ENCODE measurements at regions not wholly inside any gene's neighbourhood (a gene's known extent, or its start where the extent isn't known, plus 50 kb on each side); places are given as distances from the start of the nearest gene placed in this dataset.
"Not testable (repeated sequence)": the region's sequence is repeated elsewhere in the genome, so short reads cannot be mapped to it uniquely, and the experiment has no call there.

DNA sequence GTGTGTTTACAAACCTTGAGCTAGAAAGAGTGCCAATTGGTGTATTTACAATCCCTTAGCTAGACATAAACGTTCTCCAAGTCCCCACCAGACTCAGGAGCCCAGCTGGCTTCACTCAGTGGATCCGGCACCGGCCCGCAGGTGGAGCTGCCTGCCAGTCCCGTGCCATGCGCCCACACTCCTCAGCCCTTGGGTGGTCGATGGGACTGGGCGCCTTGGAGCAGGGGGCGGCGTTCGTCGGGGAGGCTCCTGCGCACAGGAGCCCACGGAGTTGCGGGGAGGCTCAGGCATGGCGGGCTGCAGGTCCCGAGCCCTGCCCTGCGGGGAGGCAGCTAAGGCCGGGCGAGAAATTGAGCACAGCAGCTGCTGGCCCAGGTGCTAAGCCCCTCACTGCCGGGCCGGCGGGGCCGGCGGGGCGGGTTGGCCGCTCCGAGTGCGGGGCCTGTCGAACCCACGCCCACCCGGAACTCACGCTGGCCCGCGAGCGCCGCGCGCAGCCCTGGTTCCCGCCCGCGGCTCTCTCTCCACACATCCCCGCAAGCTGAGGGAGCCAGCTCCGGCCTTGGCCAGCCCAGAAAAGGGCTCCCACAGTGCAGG, 1188.0 kb downstream of the NXPH1 start:
- not testable (repeated sequence) for H3K9me3 ChIP-seq (ENCODE audit: control insufficient read depth in 2 of 2, insufficient read depth in 1 of 2, low read length in 1 of 2); H3K4me3 ChIP-seq (ENCODE audit: low read length in 2 of 2); H3K27me3 ChIP-seq (ENCODE audit: control insufficient read depth in 2 of 2, insufficient read depth in 1 of 2, low read length in 1 of 2); H3K36me3 ChIP-seq (ENCODE audit: control insufficient read depth in 2 of 2, insufficient read depth in 2 of 2, low read length in 1 of 2); DNase-seq (ENCODE audit: low read depth in 6 of 9, low spot score in 9 of 9); H3K27ac ChIP-seq (ENCODE audit: low read depth in 1 of 2, low read length in 1 of 2); H3K4me1 ChIP-seq (ENCODE audit: control insufficient read depth in 2 of 2, insufficient read depth in 2 of 2, low read length in 2 of 2)
- 96% methylated on average over 43 of the region's 44 CpGs for whole genome bisulfite sequencing

DNA sequence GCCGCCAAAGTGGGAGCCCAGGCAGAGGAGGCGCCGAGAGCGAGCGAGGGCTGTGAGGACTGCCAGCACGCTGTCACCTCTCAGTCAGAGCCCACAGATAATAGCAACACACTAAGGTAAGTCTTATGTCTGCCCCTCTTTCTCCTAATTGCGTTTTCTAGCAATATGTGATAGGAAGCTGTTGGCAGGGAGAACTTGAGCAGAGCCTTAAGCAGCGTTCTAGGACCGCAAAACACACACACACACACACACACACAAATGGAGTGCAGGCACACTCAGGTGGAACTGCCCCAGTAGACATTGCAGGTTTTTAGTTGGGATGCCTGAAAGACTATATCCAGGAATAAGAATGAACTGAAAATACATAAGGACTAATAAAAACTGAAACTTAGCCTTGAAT, 1188.5 kb downstream of the NXPH1 start:
- Histone ChIP-seq H3K9me3 (ENCODE audit: control insufficient read depth in 2 of 2, insufficient read depth in 1 of 2, low read length in 1 of 2) (no peaks in the 10 kb centered on the region), H3K4me1 (ENCODE audit: control insufficient read depth in 2 of 2, insufficient read depth in 2 of 2, low read length in 2 of 2) (no peaks in the 10 kb centered on the region), H3K4me3 (ENCODE audit: low read length in 2 of 2) (no peak overlapping the region), H3K27ac (ENCODE audit: low read depth in 1 of 2, low read length in 1 of 2) (no peak overlapping the region), H3K27me3 (ENCODE audit: control insufficient read depth in 2 of 2, insufficient read depth in 1 of 2, low read length in 1 of 2) (no peaks in the 10 kb centered on the region), H3K36me3 (ENCODE audit: control insufficient read depth in 2 of 2, insufficient read depth in 2 of 2, low read length in 1 of 2) (no peaks in the 10 kb centered on the region)
- no peak for DNase-seq (ENCODE audit: low read depth in 6 of 9, low spot score in 9 of 9)
- WGBS: 96% methylated on average over 9 of the region's 9 CpGs

DNA sequence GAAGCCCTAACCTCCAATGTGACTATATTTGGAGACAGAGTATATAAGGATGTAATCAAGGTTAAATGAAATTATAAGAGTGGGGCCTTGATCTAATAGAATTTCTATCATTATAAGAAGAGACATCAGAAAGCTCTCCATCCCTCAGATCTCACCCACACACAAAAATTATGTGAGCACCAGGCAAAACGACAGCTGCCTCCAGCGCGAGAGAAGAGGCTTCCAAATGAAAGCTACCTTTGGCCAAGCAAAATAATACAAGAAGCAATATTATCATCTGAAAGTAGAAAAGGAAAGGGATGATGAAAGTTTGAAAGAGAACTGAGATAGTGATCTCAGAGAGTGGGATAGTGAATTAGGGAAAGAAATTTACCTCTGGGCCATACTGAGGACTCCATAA, 1192.5 kb downstream of the NXPH1 start:
- no peak overlapping the region for H3K4me3 ChIP-seq (ENCODE audit: low read length in 2 of 2)
- H3K4me1 ChIP-seq (ENCODE audit: control insufficient read depth in 2 of 2, insufficient read depth in 2 of 2, low read length in 2 of 2): no peaks in the 10 kb centered on the region
- no peaks in the 10 kb centered on the region for H3K9me3 ChIP-seq (ENCODE audit: control insufficient read depth in 2 of 2, insufficient read depth in 1 of 2, low read length in 1 of 2)
- 96% methylated on average over 3 of the region's 3 CpGs for WGBS
- no peaks in the 10 kb centered on the region for H3K27me3 ChIP-seq (ENCODE audit: control insufficient read depth in 2 of 2, insufficient read depth in 1 of 2, low read length in 1 of 2)
- DNase-seq (ENCODE audit: low read depth in 6 of 9, low spot score in 9 of 9): no peak
- no peaks in the 10 kb centered on the region for H3K36me3 ChIP-seq (ENCODE audit: control insufficient read depth in 2 of 2, insufficient read depth in 2 of 2, low read length in 1 of 2)
- no peak overlapping the region for H3K27ac ChIP-seq (ENCODE audit: low read depth in 1 of 2, low read length in 1 of 2)

DNA sequence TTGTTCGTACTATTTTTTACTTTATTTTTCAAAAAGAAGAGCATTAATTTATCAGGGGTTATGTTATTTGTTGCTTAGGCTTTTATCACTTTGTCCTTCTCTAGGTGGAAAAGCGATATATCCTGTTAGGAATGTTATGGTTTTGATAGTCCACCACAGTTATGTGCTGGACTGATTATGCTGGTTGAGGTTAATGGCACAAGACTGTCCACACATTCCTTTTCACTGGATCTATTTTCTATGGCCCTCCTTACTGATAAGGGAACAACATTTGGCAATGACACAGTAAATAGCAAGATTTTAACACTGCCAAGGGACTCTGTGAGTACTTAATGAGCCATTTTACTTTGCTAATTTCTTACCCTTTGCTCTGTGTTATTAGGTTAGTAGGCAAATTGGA, 1212.3 kb downstream of the NXPH1 start:
- Histone ChIP-seq H3K9me3 (ENCODE audit: control insufficient read depth in 2 of 2, insufficient read depth in 1 of 2, low read length in 1 of 2) (peaks cover 0 to 1% of the 10 kb centered on the region in 2 donors), H3K4me1 (ENCODE audit: control insufficient read depth in 2 of 2, insufficient read depth in 2 of 2, low read length in 2 of 2) (no peaks in the 10 kb centered on the region), H3K27ac (ENCODE audit: low read depth in 1 of 2, low read length in 1 of 2) (no peak overlapping the region), H3K4me3 (ENCODE audit: low read length in 2 of 2) (no peak overlapping the region), H3K36me3 (ENCODE audit: control insufficient read depth in 2 of 2, insufficient read depth in 2 of 2, low read length in 1 of 2) (no peaks in the 10 kb centered on the region), H3K27me3 (ENCODE audit: control insufficient read depth in 2 of 2, insufficient read depth in 1 of 2, low read length in 1 of 2) (no peaks in the 10 kb centered on the region)
- DNase-seq (ENCODE audit: low read depth in 6 of 9, low spot score in 9 of 9): no peak
- 95% methylated on average over 2 of the region's 2 CpGs for WGBS

DNA sequence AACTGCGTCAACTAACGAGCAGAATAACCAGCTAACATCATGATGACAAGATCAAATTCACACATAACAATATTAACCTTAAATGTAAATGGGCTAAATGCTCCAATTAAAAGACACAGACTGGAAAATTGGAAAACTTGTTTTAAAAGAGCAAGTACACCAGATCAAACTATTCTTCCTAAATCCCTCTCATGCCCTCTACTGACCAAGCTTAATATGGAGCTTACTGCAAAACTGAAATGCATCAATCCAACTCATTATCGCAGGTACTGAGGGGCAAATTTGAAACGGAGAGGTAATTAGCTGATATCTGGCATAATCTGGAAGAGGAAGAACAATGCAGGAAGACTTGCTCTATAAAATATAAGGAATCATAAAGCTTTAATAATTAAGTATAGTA, 1223.8 kb downstream of the NXPH1 start:
- no peaks in the 10 kb centered on the region for H3K36me3 ChIP-seq (ENCODE audit: control insufficient read depth in 2 of 2, insufficient read depth in 2 of 2, low read length in 1 of 2)
- no peaks in the 10 kb centered on the region for H3K4me1 ChIP-seq (ENCODE audit: control insufficient read depth in 2 of 2, insufficient read depth in 2 of 2, low read length in 2 of 2)
- no peaks in the 10 kb centered on the region for H3K27me3 ChIP-seq (ENCODE audit: control insufficient read depth in 2 of 2, insufficient read depth in 1 of 2, low read length in 1 of 2)
- H3K4me3 ChIP-seq (ENCODE audit: low read length in 2 of 2): no peak overlapping the region
- H3K27ac ChIP-seq (ENCODE audit: low read depth in 1 of 2, low read length in 1 of 2): no peak overlapping the region
- no peak for DNase-seq (ENCODE audit: low read depth in 6 of 9, low spot score in 9 of 9)
- WGBS: 97% methylated on average over 4 of the region's 4 CpGs
- no peaks in the 10 kb centered on the region for H3K9me3 ChIP-seq (ENCODE audit: control insufficient read depth in 2 of 2, insufficient read depth in 1 of 2, low read length in 1 of 2)

DNA sequence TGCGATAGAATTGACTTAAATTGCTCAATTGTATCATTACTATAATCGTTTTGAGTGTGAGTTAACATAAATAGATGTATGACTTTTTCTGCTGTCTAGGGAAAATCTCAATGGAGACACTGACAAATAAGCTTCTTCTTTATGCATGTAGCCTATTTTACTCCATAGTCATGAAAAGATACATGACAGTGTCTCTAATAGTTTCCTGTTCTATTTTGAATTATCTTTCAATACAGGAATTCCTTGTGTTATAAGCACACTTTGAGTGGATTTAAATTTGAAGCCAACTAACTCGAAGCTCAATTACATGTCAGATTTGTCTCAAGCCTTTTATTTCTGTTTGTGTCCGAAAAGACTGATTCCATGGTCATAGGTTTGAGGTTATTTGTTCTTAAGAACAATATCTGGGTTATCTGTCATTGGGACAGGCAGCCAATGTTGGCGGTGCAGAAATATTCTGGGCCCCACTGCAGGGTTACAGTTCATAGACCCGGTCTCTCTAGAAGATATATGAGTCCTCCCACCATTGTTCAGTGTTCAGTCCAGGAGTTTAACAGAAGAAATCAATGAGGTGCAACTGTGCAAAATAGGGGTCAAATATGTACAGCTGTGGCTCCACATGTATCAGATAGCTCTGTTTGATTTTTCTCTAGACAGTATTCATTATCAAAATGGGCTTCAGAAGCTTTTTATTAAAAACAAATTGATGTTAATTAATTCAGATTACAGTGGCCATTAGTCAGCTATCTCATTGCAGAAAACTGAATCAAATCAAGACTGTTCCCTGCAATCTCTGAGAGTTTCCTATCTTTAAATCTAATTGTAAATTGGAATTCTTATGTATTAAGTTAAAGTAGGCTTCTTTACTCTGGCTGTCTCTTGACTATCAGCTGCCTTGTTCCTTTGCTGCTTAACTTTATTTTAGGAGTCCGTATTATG, 1238.8 kb downstream of the NXPH1 start:
- Histone ChIP-seq H3K27ac (ENCODE audit: low read depth in 1 of 2, low read length in 1 of 2) (no peak overlapping the region), H3K4me1 (ENCODE audit: control insufficient read depth in 2 of 2, insufficient read depth in 2 of 2, low read length in 2 of 2) (no peaks in the 10 kb centered on the region), H3K27me3 (ENCODE audit: control insufficient read depth in 2 of 2, insufficient read depth in 1 of 2, low read length in 1 of 2) (no peaks in the 10 kb centered on the region), H3K36me3 (ENCODE audit: control insufficient read depth in 2 of 2, insufficient read depth in 2 of 2, low read length in 1 of 2) (no peaks in the 10 kb centered on the region), H3K9me3 (ENCODE audit: control insufficient read depth in 2 of 2, insufficient read depth in 1 of 2, low read length in 1 of 2) (no peaks in the 10 kb centered on the region), H3K4me3 (ENCODE audit: low read length in 2 of 2) (no peak overlapping the region)
- WGBS: 92% methylated on average over 7 of the region's 7 CpGs
- DNase-seq (ENCODE audit: low read depth in 6 of 9, low spot score in 9 of 9): no peak

DNA sequence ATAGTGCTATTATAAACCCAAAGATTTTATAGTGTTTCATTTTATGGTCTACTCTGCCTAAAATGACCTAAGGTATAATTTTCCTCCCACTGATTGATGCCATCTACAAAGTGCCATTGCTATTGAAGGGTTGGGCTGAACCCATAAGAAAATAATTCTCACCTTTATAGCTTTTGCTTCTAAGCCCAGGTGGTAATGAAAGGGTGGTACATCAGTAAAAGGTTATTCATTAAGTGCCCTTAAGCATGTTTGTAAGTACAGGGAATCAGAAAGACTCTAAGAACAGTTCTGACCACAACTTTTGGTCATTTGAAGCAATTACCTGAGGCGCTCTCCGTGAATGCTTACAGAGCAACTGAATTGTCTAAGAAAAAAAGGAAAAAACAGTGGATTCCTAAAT, 1247.3 kb downstream of the NXPH1 start:
- 96% methylated on average over 2 of the region's 2 CpGs for WGBS
- Histone ChIP-seq H3K9me3 (ENCODE audit: control insufficient read depth in 2 of 2, insufficient read depth in 1 of 2, low read length in 1 of 2) (no peaks in the 10 kb centered on the region), H3K4me1 (ENCODE audit: control insufficient read depth in 2 of 2, insufficient read depth in 2 of 2, low read length in 2 of 2) (no peaks in the 10 kb centered on the region), H3K36me3 (ENCODE audit: control insufficient read depth in 2 of 2, insufficient read depth in 2 of 2, low read length in 1 of 2) (no peaks in the 10 kb centered on the region), H3K27ac (ENCODE audit: low read depth in 1 of 2, low read length in 1 of 2) (no peak overlapping the region), H3K27me3 (ENCODE audit: control insufficient read depth in 2 of 2, insufficient read depth in 1 of 2, low read length in 1 of 2) (no peaks in the 10 kb centered on the region), H3K4me3 (ENCODE audit: low read length in 2 of 2) (no peak overlapping the region)
- DNase-seq (ENCODE audit: low read depth in 6 of 9, low spot score in 9 of 9): no peak

DNA sequence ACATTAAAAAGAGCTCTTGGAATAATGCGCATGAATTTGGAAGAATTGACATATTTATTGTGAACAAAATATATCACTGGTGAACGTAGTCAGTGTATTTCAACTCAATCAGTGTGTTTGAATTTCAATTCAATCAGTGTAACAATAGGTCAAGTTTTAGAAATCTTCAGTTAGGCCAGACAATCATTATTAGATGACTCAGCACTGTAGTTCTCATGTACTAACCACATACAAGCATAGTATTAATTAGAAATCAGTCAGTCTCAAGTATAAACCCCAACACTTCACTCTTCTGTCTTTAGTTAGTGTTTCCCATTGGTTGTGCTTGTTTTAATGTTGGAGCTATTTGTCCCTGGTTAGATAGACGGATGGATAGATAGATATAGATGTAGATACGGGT, 1247.9 kb downstream of the NXPH1 start:
- Histone ChIP-seq H3K4me3 (ENCODE audit: low read length in 2 of 2) (no peak overlapping the region), H3K36me3 (ENCODE audit: control insufficient read depth in 2 of 2, insufficient read depth in 2 of 2, low read length in 1 of 2) (no peaks in the 10 kb centered on the region), H3K27me3 (ENCODE audit: control insufficient read depth in 2 of 2, insufficient read depth in 1 of 2, low read length in 1 of 2) (no peaks in the 10 kb centered on the region), H3K9me3 (ENCODE audit: control insufficient read depth in 2 of 2, insufficient read depth in 1 of 2, low read length in 1 of 2) (no peaks in the 10 kb centered on the region), H3K27ac (ENCODE audit: low read depth in 1 of 2, low read length in 1 of 2) (no peak overlapping the region), H3K4me1 (ENCODE audit: control insufficient read depth in 2 of 2, insufficient read depth in 2 of 2, low read length in 2 of 2) (no peaks in the 10 kb centered on the region)
- no peak for DNase-seq (ENCODE audit: low read depth in 6 of 9, low spot score in 9 of 9)
- WGBS: 94% methylated on average over 4 of the region's 4 CpGs

DNA sequence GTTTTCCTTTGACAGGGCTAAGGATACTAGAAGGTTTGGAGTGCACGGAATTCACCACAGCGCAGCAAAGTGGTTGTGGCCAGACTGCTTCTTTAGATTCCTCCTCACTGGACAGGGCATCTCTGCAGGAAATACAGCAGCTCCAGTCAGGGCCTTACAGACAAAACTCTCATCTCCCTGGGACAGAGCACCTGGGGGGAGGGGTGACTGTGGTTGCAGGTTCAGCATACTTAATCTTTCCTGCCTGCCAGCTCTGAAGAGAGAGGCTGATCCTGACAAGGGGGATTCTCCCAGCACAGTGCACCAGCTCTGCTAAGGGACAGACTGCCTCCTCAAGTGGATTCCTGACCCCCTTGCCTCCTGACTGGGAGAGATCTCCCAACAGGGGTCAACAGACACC, 1257.9 kb downstream of the NXPH1 start:
- 94% methylated on average over 2 of the region's 2 CpGs for WGBS
- no peaks in the 10 kb centered on the region for H3K27me3 ChIP-seq (ENCODE audit: control insufficient read depth in 2 of 2, insufficient read depth in 1 of 2, low read length in 1 of 2)
- H3K27ac ChIP-seq (ENCODE audit: low read depth in 1 of 2, low read length in 1 of 2): no peak overlapping the region
- H3K4me1 ChIP-seq (ENCODE audit: control insufficient read depth in 2 of 2, insufficient read depth in 2 of 2, low read length in 2 of 2): no peaks in the 10 kb centered on the region
- H3K36me3 ChIP-seq (ENCODE audit: control insufficient read depth in 2 of 2, insufficient read depth in 2 of 2, low read length in 1 of 2): no peaks in the 10 kb centered on the region
- peaks cover 3 to 12% of the 10 kb centered on the region in 2 donors for H3K9me3 ChIP-seq (ENCODE audit: control insufficient read depth in 2 of 2, insufficient read depth in 1 of 2, low read length in 1 of 2)
- H3K4me3 ChIP-seq (ENCODE audit: low read length in 2 of 2): no peak overlapping the region
- no peak for DNase-seq (ENCODE audit: low read depth in 6 of 9, low spot score in 9 of 9)
